ENCODE measurements at regions not wholly inside any gene's neighbourhood (a gene's known extent, or its start where the extent isn't known, plus 50 kb on each side); places are given as distances from the start of the nearest gene placed in this dataset.
"Not testable (repeated sequence)": the region's sequence is repeated elsewhere in the genome, so short reads cannot be mapped to it uniquely, and the experiment has no call there.

GRCh38 chr13:33418224-33418953 lies 132.8 kb upstream of the STARD13 start:
- not testable (repeated sequence) for H3K27ac ChIP-seq (ENCODE audit: low read depth in 1 of 2, low read length in 2 of 2); H3K9ac ChIP-seq (ENCODE audit: low read depth in 1 of 2, low read length in 2 of 2); DNase-seq (ENCODE audit: low spot score); H3K4me1 ChIP-seq (ENCODE audit: control insufficient read depth in 4 of 4, insufficient read depth in 4 of 4, low read length in 3 of 4); H3K4me3 ChIP-seq (ENCODE audit: low read depth in 1 of 3, low read length in 3 of 3); H3K27me3 ChIP-seq (ENCODE audit: control insufficient read depth in 4 of 4, insufficient read depth in 4 of 4, low read length in 3 of 4); H3K36me3 ChIP-seq (ENCODE audit: control insufficient read depth in 4 of 4, insufficient read depth in 3 of 4, low read depth in 1 of 4, low read length in 3 of 4); H3K9me3 ChIP-seq (ENCODE audit: control insufficient read depth in 4 of 4, low read length in 3 of 4)
- 77% methylated on average over 7 of the region's 7 CpGs for WGBS

GRCh38 chr13:33420117-33420516 lies 134.6 kb upstream of the STARD13 start:
- not testable (repeated sequence) for H3K4me1 ChIP-seq (ENCODE audit: control insufficient read depth in 4 of 4, insufficient read depth in 4 of 4, low read length in 3 of 4); H3K9ac ChIP-seq (ENCODE audit: low read depth in 1 of 2, low read length in 2 of 2); H3K27ac ChIP-seq (ENCODE audit: low read depth in 1 of 2, low read length in 2 of 2); DNase-seq (ENCODE audit: low spot score); H3K36me3 ChIP-seq (ENCODE audit: control insufficient read depth in 4 of 4, insufficient read depth in 3 of 4, low read depth in 1 of 4, low read length in 3 of 4); H3K27me3 ChIP-seq (ENCODE audit: control insufficient read depth in 4 of 4, insufficient read depth in 4 of 4, low read length in 3 of 4); H3K9me3 ChIP-seq (ENCODE audit: control insufficient read depth in 4 of 4, low read length in 3 of 4); H3K4me3 ChIP-seq (ENCODE audit: low read depth in 1 of 3, low read length in 3 of 3)

GRCh38 chr13:33426131-33426530 lies 140.6 kb upstream of the STARD13 start:
- DNase-seq (ENCODE audit: low spot score): no peak
- Histone ChIP-seq H3K4me1 (ENCODE audit: control insufficient read depth in 4 of 4, insufficient read depth in 4 of 4, low read length in 3 of 4) (no peaks in the 10 kb centered on the region), H3K9me3 (ENCODE audit: control insufficient read depth in 4 of 4, low read length in 3 of 4) (no peaks in the 10 kb centered on the region), H3K4me3 (ENCODE audit: low read depth in 1 of 3, low read length in 3 of 3) (no peak overlapping the region), H3K27ac (ENCODE audit: low read depth in 1 of 2, low read length in 2 of 2) (no peak overlapping the region), H3K36me3 (ENCODE audit: control insufficient read depth in 4 of 4, insufficient read depth in 3 of 4, low read depth in 1 of 4, low read length in 3 of 4) (no peaks in the 10 kb centered on the region), H3K27me3 (ENCODE audit: control insufficient read depth in 4 of 4, insufficient read depth in 4 of 4, low read length in 3 of 4) (no peaks in the 10 kb centered on the region), H3K9ac (ENCODE audit: low read depth in 1 of 2, low read length in 2 of 2) (no peak overlapping the region)
- 95% methylated on average over 1 of the region's 1 CpG for WGBS
- TF ChIP-seq REST (IDR thresholded peaks at IDR 0.05): no peak
- no peak for TF ChIP-seq FOXA1 (IDR thresholded peaks at IDR 0.05)
- TF ChIP-seq EGR1 (IDR thresholded peaks at IDR 0.05; ENCODE audit: low read depth in 2 of 2): no peak
- TF ChIP-seq CTCF (IDR thresholded peaks at IDR 0.05; ENCODE audit: low read depth, low read length, missing input control): no peak
- no peak for TF ChIP-seq NR2F2 (IDR thresholded peaks at IDR 0.05)
- no peak for TF ChIP-seq SP1 (IDR thresholded peaks at IDR 0.05)
- no peak for TF ChIP-seq TAF1 (conservative IDR thresholded peaks at IDR 0.05)
- no peak for TF ChIP-seq YY1 (IDR thresholded peaks at IDR 0.05)
- TF ChIP-seq ATF3 (IDR thresholded peaks at IDR 0.05): no peak
- TF ChIP-seq HNF4G (IDR thresholded peaks at IDR 0.05): no peak
- no peak for TF ChIP-seq RAD21 (IDR thresholded peaks at IDR 0.05)
- TF ChIP-seq GABPA (IDR thresholded peaks at IDR 0.05 in 1 of 2, conservative IDR thresholded peaks at IDR 0.05 in 1 of 2): no peak
- no peak for TF ChIP-seq FOXA2 (IDR thresholded peaks at IDR 0.05)
- no peak for TF ChIP-seq HNF4A (conservative IDR thresholded peaks at IDR 0.05)
- TF ChIP-seq RXRA (IDR thresholded peaks at IDR 0.05): no peak
- TF ChIP-seq ZBTB33 (IDR thresholded peaks at IDR 0.05): no peak
